HepG2 (cell line): ENCODE measurements at regions not wholly inside any gene's neighbourhood (a gene's known extent, or its start where the extent isn't known, plus 50 kb on each side); places are given as distances from the start of the nearest gene placed in this dataset.

Source experiments
- ATAC-seq: fragments of 200-7000 bp; cut with Tn5 transposase; 3 replicates; pipeline ENCODE4 v1.9.1; 2020; ENCODE audit warnings: mild to moderate bottlenecking, moderate library complexity
- BruUV-seq: library from RNA; stranded (reverse); fragments of 400-500 nt; replicated peaks from 2 replicates; lab custom pipeline; 2021; lab: Mats Ljungman, UMichigan
- CTCF ChIA-PET: fragments of 300-600 bp; formaldehyde crosslinking; extraction: SDS; loops from one replicate; lab custom pipeline; 2021; ENCODE audit warnings: low total read pairs, inconsistent platforms, low intra/inter-chr PET ratio; lab: Yijun Ruan, JAX
- POLR2A ChIA-PET: fragments of 350-600 bp; sonication (Branson Sonifier 250); formaldehyde crosslinking; loops from one replicate; lab custom pipeline; 2020; ENCODE audit warnings: antibody characterized with exemption, inconsistent platforms; lab: Yijun Ruan, JAX
- DNase-seq: peaks from one replicate; pipeline ENCODE4 v3.0.0-alpha.2; 2015; ENCODE audit warnings: low spot score
- FAIRE-seq: peaks from 3 replicates; lab custom pipeline; 2011; peaks lifted over from hg19 to GRCh38; lab: Jason Lieb, UNC
- H2AFZ ChIP-seq: one replicate; pipeline ENCODE4 v1.6.1; 2011; ENCODE audit warnings: low read length, inconsistent platforms
- H3K27ac ChIP-seq: fragments of 300-600 bp; 3 replicates; pipeline ENCODE4 v1.8.0; 2011; ENCODE audit warnings: mixed run types, mild to moderate bottlenecking, mixed read lengths, low read length, inconsistent platforms; ENCODE audit not compliant: insufficient read depth; ENCODE audit errors: extremely low read length
- H3K27me3 ChIP-seq, 2 experiments: fragments of 200-600 bp in 1 of 2; 2 replicates in 1 of 2; 3 replicates in 1 of 2; pipeline versions ENCODE4 v1.6.0 to v1.8.0; 2011; ENCODE audit warnings: low read length in 2 of 2, mild to moderate bottlenecking in 2 of 2, moderate library complexity in 2 of 2, inconsistent platforms in 1 of 2; ENCODE audit not compliant: insufficient read depth in 2 of 2, control insufficient read depth in 1 of 2
- H3K36me3 ChIP-seq, 2 experiments: fragments of 200-600 bp in 1 of 2; replicated peaks in 1 of 2; 2 replicates in 1 of 2; 3 replicates in 1 of 2; pipeline versions ENCODE4 v1.5.1 to v1.8.0; 2011; ENCODE audit warnings: low read length in 2 of 2, inconsistent platforms in 1 of 2; ENCODE audit not compliant: insufficient read depth in 2 of 2, control insufficient read depth in 1 of 2
- H3K4me1 ChIP-seq: 2 replicates; pipeline ENCODE4 v1.5.1; 2012; ENCODE audit warnings: low read length, inconsistent platforms; ENCODE audit not compliant: insufficient read depth
- H3K4me2 ChIP-seq: 2 replicates; pipeline ENCODE4 v1.6.0; 2011; ENCODE audit warnings: low read depth, low read length, inconsistent platforms
- H3K4me3 ChIP-seq, 3 experiments: fragments of 200-600 bp in 1 of 3; sonication (generic), shearing (Covaris generic) in 1 of 3; replicated peaks in 1 of 3; 2 replicates each; pipeline ENCODE4 v1.5.1; 2011 to 2016; ENCODE audit warnings: low read length in 3 of 3, inconsistent platforms in 2 of 3, low read depth in 2 of 3, mild to moderate bottlenecking in 2 of 3, control low read depth in 1 of 3, mixed read lengths in 1 of 3; ENCODE audit not compliant: insufficient read depth in 1 of 3
- H3K79me2 ChIP-seq: one replicate; pipeline ENCODE4 v1.6.1; 2011; ENCODE audit warnings: low read length, inconsistent platforms; ENCODE audit not compliant: insufficient read depth
- H3K9ac ChIP-seq: 2 replicates; pipeline ENCODE4 v1.6.0; 2011; ENCODE audit warnings: mild to moderate bottlenecking, low read depth, low read length, inconsistent platforms; ENCODE audit not compliant: insufficient read depth
- H3K9me3 ChIP-seq: 2 replicates; pipeline ENCODE4 v1.5.1; 2012; ENCODE audit warnings: mild to moderate bottlenecking, low read length
- H4K20me1 ChIP-seq: 2 replicates; pipeline ENCODE4 v1.6.0; 2011; ENCODE audit warnings: inconsistent platforms, mild to moderate bottlenecking, low read length, moderate library complexity; ENCODE audit not compliant: insufficient read depth
- ATRX ChIP-seq: sonication (generic); formaldehyde crosslinking; IDR thresholded peaks from 2 replicates; pipeline ENCODE4 v1.4.0; 2020; ENCODE audit warnings: missing genetic modification reagents, borderline replicate concordance
- CBX2 ChIP-seq, 2 experiments: fragments of 200-600 bp in 1 of 2; sonication (generic); formaldehyde crosslinking in 1 of 2; IDR thresholded peaks; 2 replicates each; pipeline versions ENCODE4 v1.7.0 to v1.8.1; 2018 to 2022; ENCODE audit warnings: low read depth in 2 of 2, low read length in 1 of 2, mild to moderate bottlenecking in 1 of 2, missing genetic modification reagents in 1 of 2
- DNMT1 ChIP-seq: sonication (generic); formaldehyde crosslinking; IDR thresholded peaks from 2 replicates; pipeline ENCODE4 v1.5.1; 2020; ENCODE audit warnings: mild to moderate bottlenecking, missing genetic modification reagents
- HNRNPK ChIP-seq: fragments of 200-400 bp; formaldehyde crosslinking; IDR thresholded peaks from 2 replicates; pipeline ENCODE4 v1.6.1; 2018; ENCODE audit warnings: low read length, low read depth, moderate library complexity, mild to moderate bottlenecking; ENCODE audit not compliant: poor library complexity, severe bottlenecking
- KLF12 ChIP-seq: sonication (generic); formaldehyde crosslinking; IDR thresholded peaks from 2 replicates; pipeline ENCODE4 v1.4.0; 2020; ENCODE audit warnings: missing genetic modification reagents, borderline replicate concordance
- MEIS2 ChIP-seq: sonication (generic); formaldehyde crosslinking; IDR thresholded peaks from 2 replicates; pipeline ENCODE4 v1.9.0; 2021; ENCODE audit warnings: mild to moderate bottlenecking, missing genetic modification reagents
- PCBP2 ChIP-seq: fragments of 200-400 bp; formaldehyde crosslinking; optimal IDR thresholded peaks from 2 replicates; pipeline ENCODE3; 2018; ENCODE audit warnings: low read length, low read depth; ENCODE audit not compliant: poor library complexity, severe bottlenecking
- POLR2G ChIP-seq: fragments of 200-400 bp; formaldehyde crosslinking; IDR thresholded peaks from 2 replicates; pipeline ENCODE4 v1.6.1; 2018; ENCODE audit warnings: mild to moderate bottlenecking, low read depth, low read length, moderate library complexity
- RAD51 ChIP-seq: fragments of 450-650 bp; IDR thresholded peaks from 2 replicates; pipeline ENCODE4 v1.6.1; 2016; ENCODE audit warnings: borderline replicate concordance
- TAF1 ChIP-seq: sonication (generic); formaldehyde crosslinking; IDR thresholded peaks from 2 replicates; pipeline ENCODE4 v1.4.0; 2020; ENCODE audit warnings: missing genetic modification reagents
- ZNF543 ChIP-seq: sonication (generic); formaldehyde crosslinking; IDR thresholded peaks from 2 replicates; pipeline ENCODE4 v1.4.0; 2020; ENCODE audit warnings: mild to moderate bottlenecking, missing genetic modification reagents
- ZNF563 ChIP-seq: sonication (generic); formaldehyde crosslinking; IDR thresholded peaks from 2 replicates; pipeline ENCODE4 v1.8.0; 2022; ENCODE audit warnings: mild to moderate bottlenecking, moderate library complexity, missing genetic modification reagents
- ZNF619 ChIP-seq: sonication (generic); formaldehyde crosslinking; IDR thresholded peaks from 2 replicates; pipeline ENCODE4 v1.4.0; 2020; ENCODE audit warnings: mild to moderate bottlenecking, missing genetic modification reagents
- ZNF724P ChIP-seq: sonication (generic); formaldehyde crosslinking; IDR thresholded peaks from 2 replicates; pipeline ENCODE4 v1.8.0; 2022; ENCODE audit warnings: missing genetic modification reagents, borderline replicate concordance
- ZNF781 ChIP-seq: sonication (generic); formaldehyde crosslinking; IDR thresholded peaks from 2 replicates; pipeline ENCODE4 v1.5.1; 2020; ENCODE audit warnings: borderline replicate concordance, mild to moderate bottlenecking, missing genetic modification reagents; ENCODE audit errors: not compliant biosample characterization
- ZNF841 ChIP-seq: sonication (generic); formaldehyde crosslinking; IDR thresholded peaks from 2 replicates; pipeline ENCODE4 v1.8.1; 2023; ENCODE audit warnings: missing genetic modification reagents, borderline replicate concordance
- WGBS: methylation state at CpG from one replicate; pipeline ENCODE4 v1.1.6; 2017; ENCODE audit warnings: low lambda C conversion rate; 5-methylcytosine and 5-hydroxymethylcytosine counted together
- in situ Hi-C: cut with HindIII; loops from 2 replicates; pipeline ENCODE4 v1.10.0; 2017; ENCODE audit warnings: low pct_unique_long_range_greater_than_20kb; ENCODE audit not compliant: extremely low pct_ligation_motif_present
- intact Hi-C: fragments of 100-400 bp; cut with micrococcal nuclease; formaldehyde crosslinking; loops from one replicate; pipeline ENCODE4 v1.10.0; 2022; ENCODE audit not compliant: unreplicated experiment
- TF ChIP-seq, protein P1 (sequence below): sonication (generic); formaldehyde crosslinking; IDR thresholded peaks from 2 replicates; pipeline ENCODE4 v1.4.0; 2020; ENCODE audit warnings: mild to moderate bottlenecking, missing genetic modification reagents
- TF ChIP-seq, protein P2 (sequence below), 2 experiments: sonication (generic) in 1 of 2; formaldehyde crosslinking in 1 of 2; IDR thresholded peaks; 2 replicates each; pipeline versions ENCODE4 v1.4.0 to v1.6.1; 2016 to 2020; ENCODE audit warnings: borderline replicate concordance in 1 of 2, low read depth in 1 of 2, mild to moderate bottlenecking in 1 of 2, missing genetic modification reagents in 1 of 2

DNA sequence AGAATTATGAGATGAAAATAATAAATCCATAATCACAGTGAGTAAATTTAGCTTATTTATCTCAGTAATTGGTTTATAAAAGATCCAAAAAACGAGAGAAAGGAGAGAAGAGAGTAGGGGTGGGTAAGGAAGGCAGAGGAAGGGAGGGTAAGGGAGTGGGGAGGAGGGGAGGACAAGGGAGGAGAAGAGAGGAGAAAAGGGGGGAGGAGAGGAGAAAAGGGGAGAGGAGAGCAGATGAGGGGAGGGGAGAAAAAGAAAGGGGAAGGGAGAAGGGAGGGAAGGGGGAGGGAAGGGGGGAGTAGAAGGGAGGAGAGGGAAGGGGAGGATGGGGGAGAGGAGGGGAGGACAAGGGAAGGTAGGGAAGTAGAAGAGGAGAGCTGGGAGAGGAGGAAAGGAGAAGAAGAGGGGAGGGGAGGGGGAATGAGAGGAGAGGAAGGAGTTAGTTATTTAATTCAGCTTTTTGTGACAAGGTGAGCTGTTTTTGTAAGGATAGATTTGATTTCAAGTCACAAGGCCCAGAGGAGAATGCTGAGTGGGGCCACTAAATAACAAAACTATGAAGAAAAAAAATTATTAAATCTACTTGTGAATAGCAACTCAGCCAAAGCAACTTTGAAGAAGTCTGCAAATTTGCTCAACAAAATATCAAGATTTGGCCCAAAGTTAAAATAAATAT lies 454.3 kb downstream of the ARAP2 start:
- Histone ChIP-seq H3K9me3 (peaks cover 11% of the 10 kb centered on the region), H4K20me1 (no peaks in the 10 kb centered on the region), H3K4me1 (no peaks in the 10 kb centered on the region), H2AFZ (no peak overlapping the region), H3K36me3 (no peaks in the 10 kb centered on the region), H3K27ac (no peak overlapping the region), H3K4me3 (no peak overlapping the region), H3K27me3 (no peaks in the 10 kb centered on the region), H3K4me2 (no peak overlapping the region), H3K9ac (no peak overlapping the region), H3K79me2 (no peaks in the 10 kb centered on the region)
- DNase-seq: no peak
- in situ Hi-C loops (no loop called here), intact Hi-C loops (no loop called here)
- no peak for FAIRE-seq
- no TSS peak for BruUV-seq
- ChIA-PET POLR2A (no interaction called here), CTCF (no interaction called here)
- 2% methylated on average over 1 of the region's 1 CpG for WGBS
- ATAC-seq: no peak
- TF ChIP-seq, protein P1, sequence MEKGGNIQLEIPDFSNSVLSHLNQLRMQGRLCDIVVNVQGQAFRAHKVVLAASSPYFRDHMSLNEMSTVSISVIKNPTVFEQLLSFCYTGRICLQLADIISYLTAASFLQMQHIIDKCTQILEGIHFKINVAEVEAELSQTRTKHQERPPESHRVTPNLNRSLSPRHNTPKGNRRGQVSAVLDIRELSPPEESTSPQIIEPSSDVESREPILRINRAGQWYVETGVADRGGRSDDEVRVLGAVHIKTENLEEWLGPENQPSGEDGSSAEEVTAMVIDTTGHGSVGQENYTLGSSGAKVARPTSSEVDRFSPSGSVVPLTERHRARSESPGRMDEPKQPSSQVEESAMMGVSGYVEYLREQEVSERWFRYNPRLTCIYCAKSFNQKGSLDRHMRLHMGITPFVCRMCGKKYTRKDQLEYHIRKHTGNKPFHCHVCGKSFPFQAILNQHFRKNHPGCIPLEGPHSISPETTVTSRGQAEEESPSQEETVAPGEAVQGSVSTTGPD: no peak
- no peak for TF ChIP-seq DNMT1 (CRISPR knock-in tag)
- TF ChIP-seq RAD51: no peak
- TF ChIP-seq HNRNPK: peak; percentile 87
- no peak for TF ChIP-seq TAF1
- no peak for TF ChIP-seq KLF12 (CRISPR knock-in tag)
- TF ChIP-seq ZNF619 (CRISPR knock-in tag): no peak
- TF ChIP-seq ZNF724P (CRISPR knock-in tag): no peak
- TF ChIP-seq PCBP2: peak; percentile 26
- TF ChIP-seq POLR2G: no peak
- TF ChIP-seq ZNF841 (CRISPR knock-in tag): no peak
- TF ChIP-seq ATRX: no peak
- TF ChIP-seq, protein P2, sequence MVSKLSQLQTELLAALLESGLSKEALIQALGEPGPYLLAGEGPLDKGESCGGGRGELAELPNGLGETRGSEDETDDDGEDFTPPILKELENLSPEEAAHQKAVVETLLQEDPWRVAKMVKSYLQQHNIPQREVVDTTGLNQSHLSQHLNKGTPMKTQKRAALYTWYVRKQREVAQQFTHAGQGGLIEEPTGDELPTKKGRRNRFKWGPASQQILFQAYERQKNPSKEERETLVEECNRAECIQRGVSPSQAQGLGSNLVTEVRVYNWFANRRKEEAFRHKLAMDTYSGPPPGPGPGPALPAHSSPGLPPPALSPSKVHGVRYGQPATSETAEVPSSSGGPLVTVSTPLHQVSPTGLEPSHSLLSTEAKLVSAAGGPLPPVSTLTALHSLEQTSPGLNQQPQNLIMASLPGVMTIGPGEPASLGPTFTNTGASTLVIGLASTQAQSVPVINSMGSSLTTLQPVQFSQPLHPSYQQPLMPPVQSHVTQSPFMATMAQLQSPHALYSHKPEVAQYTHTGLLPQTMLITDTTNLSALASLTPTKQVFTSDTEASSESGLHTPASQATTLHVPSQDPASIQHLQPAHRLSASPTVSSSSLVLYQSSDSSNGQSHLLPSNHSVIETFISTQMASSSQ (IDR thresholded peaks at IDR 0.05; ENCODE audit: low read depth): no peak
- TF ChIP-seq, protein P2 (CRISPR knock-in tag; IDR thresholded peaks at IDR 0.05; ENCODE audit: borderline replicate concordance): no peak
- TF ChIP-seq ZNF563 (CRISPR knock-in tag): no peak
- TF ChIP-seq ZNF543 (CRISPR knock-in tag): no peak
- TF ChIP-seq ZNF781: no peak
- no peak for TF ChIP-seq CBX2 (IDR thresholded peaks at IDR 0.05; ENCODE audit: low read depth, low read length)
- TF ChIP-seq CBX2 (CRISPR knock-in tag; IDR thresholded peaks at IDR 0.05; ENCODE audit: low read depth): no peak
- no peak for TF ChIP-seq MEIS2 (CRISPR knock-in tag)
